GM12892 (cell line): ENCODE measurements at regions not wholly inside any gene's neighbourhood (a gene's known extent, or its start where the extent isn't known, plus 50 kb on each side); places are given as distances from the start of the nearest gene placed in this dataset.
"Not testable (repeated sequence)": the region's sequence is repeated elsewhere in the genome, so short reads cannot be mapped to it uniquely, and the experiment has no call there.

Experiments used
- DNase-seq: peaks from one replicate; pipeline ENCODE4 v3.0.0; 2011; ENCODE audit not compliant: insufficient read length
- FAIRE-seq: peaks from 2 replicates; lab custom pipeline; 2011; peaks lifted over from hg19 to GRCh38; lab: Jason Lieb, UNC
- POLR2A ChIP-seq: IDR thresholded peaks from 2 replicates; pipeline ENCODE4 v1.6.1; 2011; ENCODE audit warnings: low read depth, low read length, control low read depth
- POLR2AphosphoS5 ChIP-seq: IDR thresholded peaks from 2 replicates; pipeline ENCODE4 v1.6.1; 2011; ENCODE audit warnings: low read depth, low read length, control low read depth
- TAF1 ChIP-seq: IDR thresholded peaks from 2 replicates; pipeline ENCODE4 v1.6.1; 2011; ENCODE audit warnings: low read depth, mild to moderate bottlenecking, control low read depth, low read length, borderline replicate concordance

DNA sequence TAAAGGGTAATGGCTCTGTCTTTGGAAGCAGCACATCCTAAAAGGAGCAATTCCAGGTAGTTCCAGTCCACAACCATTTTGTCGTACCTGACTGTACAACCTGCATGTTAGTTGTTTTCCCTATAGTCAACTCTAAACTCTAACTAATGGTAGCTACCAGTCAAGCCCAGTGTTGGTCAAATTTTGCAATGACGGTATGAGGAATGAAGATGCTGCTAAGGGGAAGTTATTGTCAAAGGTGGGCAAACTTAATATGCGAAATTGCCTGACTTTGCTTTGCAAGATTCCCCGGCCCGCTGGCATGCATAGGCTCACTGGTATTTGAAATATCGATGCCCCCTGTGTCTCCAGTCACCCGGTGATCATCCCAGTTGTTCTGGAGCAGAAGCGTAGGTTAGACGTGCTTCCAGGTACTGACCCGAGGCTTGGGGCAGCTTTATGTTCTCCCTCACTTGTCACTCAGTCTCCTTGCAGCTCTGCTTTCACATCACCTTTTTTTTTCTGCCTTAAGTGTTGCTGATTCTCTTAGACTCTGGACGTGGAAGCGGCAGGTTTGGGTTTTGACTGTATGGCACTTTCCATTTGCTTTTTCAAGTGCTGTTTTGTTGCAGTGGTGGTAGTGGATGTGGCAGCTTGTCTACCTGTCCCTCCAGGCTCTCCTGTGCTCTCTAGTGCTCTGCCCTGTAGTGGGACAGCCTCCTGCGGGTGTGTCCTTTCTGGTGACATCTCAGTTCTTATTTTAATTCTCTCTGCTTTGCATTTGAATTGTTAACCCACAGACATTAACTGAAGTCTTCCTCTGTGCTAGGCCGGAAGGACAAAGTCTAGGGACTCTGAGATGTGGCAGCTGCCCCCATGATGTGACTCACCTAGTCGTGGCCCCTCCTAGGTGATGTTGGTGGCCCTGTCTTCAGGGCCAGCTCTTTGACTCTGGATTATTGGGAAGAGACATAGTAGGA lies 95.8 kb upstream of the UMPS start:
- TF ChIP-seq POLR2AphosphoS5 (no peak), POLR2A (no peak), TAF1 (no peak)
- DNase-seq (no peak), FAIRE-seq (peak; percentile 46)

DNA sequence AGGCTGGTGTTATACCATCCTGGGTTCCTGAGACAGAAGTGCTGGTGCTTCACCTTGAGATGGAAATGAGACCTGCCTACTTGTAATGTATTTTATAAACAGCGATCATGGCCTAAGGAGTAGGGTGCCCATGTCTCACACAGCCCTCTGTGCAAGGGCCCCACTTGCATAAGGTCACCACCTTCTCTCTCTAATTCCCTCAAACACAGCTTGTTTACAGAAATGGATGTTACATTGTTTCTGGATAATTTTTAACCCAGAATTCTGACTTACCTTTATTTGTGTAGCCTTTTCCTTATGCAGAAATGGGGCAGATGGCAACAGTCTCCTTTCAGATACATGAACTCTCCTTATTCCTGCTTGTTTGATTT lies 95.1 kb upstream of the UMPS start:
- TF ChIP-seq POLR2AphosphoS5 (no peak), TAF1 (no peak), POLR2A (no peak)
- no peak for FAIRE-seq
- DNase-seq: no peak

DNA sequence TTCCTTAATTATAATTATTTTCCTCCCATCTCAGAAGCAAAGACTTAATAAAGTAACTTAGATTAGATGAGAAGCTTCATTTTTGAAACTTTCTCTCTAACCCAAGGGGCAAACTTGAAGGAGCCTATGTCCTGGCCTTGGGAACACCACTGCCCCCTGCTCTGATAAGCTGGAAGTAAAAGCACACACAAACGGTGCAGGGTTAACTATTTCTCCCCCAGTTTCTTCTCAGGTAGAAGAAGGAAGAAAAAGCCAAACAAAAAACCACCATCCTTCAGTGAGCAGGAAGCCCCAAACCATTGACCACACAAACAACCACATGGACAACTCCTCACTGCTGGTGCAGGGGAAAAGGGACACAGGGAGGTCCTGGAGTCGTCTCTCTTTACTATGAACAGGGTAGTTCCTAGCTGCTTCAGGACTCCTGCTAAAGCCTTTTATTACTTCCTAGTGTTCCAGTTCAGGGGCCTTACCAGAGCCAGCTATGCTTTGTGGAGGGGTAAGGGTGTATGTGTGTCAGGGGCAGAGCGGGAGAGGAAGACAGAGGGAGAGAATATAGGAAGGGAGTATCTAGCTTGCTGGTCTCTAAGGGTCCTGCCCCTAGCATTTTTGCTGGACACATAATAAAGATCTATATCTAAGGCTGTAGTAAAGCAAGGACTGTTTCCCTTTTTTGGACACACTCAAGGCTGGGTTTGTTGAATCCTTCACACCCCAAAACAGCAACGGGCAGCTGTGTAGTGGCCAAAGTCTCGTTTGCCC lies 94.0 kb upstream of the UMPS start:
- DNase-seq (no peak), FAIRE-seq (no peak)
- no peak for TF ChIP-seq POLR2A
- no peak for TF ChIP-seq TAF1
- TF ChIP-seq POLR2AphosphoS5: no peak

DNA sequence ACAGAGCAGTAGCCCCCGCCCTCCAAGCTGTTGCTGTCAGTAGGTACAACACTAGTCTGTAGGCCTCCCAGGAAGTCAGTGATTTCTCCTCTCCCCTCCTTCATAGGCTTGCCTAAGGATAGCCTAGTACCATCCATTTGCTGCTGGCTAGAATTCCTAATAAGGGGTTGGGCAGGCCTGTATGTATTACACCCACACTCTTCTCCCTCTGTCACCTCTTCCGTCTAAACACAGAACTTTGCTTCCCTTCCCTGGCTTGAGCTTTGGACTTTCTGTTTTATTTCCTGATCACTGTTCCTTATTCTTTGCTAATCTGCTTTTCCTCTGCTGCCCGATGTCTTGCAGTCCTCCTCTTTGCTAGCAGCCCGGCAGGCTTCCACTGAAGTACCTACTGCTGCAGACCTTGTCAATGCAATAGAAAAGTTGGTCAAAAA lies 93.4 kb upstream of the UMPS start:
- FAIRE-seq: no peak
- DNase-seq: no peak
- TF ChIP-seq POLR2AphosphoS5 (no peak), POLR2A (no peak), TAF1 (no peak)

DNA sequence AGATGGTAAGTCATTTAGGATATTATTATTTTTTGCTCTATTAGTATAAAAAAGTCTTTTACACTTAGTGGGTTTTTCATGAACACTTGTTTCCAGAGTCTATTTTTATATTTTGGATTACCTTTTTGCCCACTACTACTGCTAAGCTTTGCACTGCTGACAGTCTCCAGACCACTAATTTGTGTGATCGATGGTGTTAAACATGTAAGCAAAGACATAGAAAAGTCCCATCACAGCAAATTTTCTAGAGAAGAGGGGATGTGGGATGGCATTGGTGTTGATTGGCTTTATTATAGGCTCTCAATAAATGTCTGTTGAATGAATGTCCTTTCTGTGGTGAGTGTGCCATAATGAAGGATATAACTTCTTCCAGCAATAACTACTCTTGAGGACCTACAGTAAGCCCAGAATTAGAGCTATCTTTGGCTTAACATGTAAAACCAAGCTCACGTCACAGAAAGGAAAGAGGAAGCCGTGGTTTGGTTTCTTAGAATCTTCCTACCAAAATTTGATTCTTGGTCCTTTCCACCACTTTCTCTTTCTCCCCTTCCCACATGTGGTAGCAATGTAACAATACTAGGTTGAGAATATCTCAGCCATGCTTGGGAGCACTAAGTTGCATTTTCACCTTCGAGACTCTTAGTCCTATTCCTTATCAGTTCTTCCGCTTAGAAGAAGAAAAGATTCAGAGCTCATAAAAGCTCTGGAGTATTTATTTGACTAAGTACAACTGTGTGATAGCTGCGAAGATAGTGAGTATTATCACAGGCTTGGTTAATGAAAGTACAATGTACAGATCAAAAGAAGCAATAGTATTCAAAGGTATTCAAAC lies 90.6 kb upstream of the UMPS start:
- FAIRE-seq: peak; percentile 94
- DNase-seq: no peak
- TF ChIP-seq POLR2A (no peak), POLR2AphosphoS5 (no peak), TAF1 (no peak)

DNA sequence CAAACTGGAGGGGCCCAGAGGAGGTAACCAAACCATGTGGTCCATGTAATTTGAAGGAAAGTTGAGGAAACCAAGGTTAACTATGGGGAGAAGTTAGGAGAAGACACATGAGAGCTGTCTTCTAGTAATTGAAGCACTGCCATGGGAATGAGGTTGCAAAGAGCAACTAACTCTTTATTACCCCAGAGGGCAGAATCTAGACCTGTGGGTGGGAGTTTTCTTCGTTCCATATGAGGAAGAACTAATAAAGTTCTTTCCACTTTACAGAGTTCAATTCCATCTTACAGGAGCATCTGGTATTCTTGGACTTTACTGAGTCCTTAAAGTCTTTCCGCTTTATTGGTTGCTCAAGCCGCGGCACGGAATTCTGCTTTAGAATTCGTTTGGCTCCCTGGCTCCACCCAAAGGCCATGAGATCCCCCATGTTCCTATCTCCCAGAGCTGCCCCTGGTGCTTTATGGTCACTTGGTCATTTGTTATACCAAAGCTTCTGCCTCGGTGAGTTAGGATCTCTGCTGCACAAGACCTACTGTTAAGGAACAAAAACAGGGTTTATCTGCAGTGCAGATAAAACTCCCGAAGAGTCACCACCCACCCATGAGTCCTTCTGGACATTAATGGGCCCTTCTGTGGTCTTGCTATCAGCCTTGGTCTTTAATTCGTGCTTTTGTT lies 89.5 kb upstream of the UMPS start:
- FAIRE-seq (peak; percentile 61), DNase-seq (no peak)
- no peak for TF ChIP-seq TAF1
- TF ChIP-seq POLR2A: no peak
- TF ChIP-seq POLR2AphosphoS5: no peak

DNA sequence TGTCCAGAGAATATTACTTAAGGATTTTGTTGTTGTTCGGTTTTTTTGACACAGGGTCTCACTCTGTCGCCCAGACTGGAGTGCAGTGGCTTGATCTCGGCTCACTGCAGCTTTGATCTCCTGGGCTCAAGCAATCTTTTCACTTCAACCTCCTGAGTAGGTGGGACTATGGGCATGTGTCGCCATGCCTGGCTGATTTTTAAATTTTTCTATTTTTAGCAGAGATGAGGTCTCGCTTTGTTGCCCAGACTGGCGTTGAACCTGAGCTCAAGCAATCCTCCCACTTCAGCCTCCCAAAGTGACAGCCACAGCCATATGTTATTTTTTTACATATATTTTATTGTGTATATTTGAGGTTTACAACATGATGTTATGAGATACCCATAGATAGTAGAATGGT lies 86.8 kb upstream of the UMPS start:
- DNase-seq: no peak
- FAIRE-seq: no peak
- TF ChIP-seq POLR2A: no peak
- TF ChIP-seq TAF1: no peak
- no peak for TF ChIP-seq POLR2AphosphoS5

DNA sequence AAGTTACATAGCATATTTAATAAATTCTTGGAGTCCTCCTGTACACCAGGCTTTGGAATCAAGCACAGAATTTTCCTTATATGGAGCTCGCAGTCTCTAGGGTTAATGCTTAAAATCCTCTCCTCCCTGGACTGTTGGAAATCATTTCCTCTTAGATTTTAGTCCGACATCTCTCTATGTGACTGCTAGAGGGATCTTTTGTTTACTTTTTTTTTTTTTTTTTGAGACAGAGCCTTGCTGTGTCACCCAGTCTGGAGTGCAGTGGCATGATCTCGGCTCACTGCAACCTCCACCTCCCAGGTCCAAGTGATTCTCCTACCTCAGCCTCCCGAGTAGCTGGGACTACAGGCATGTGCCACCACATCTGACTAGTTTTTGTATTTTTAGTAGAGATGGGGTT lies 84.1 kb upstream of the UMPS start:
- DNase-seq, FAIRE-seq: not testable (repeated sequence)

DNA sequence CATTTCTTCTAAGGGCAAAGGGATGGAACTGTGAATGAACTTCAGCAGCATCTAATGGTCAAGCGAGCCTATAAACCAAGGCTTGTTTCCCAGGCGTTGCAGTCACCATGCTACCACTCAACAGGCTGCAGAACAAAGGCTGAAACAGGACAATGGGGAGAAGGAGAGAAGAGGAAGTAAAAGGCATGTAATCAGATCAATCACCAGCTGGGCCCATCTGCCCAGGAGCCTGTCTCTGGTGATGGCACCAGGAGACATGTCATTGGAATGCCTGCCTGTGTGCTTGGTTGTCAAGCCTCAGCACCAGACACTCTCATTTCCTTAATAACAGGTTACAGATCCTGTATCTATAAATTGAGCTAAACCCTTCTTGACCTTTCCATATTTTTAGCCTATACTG lies 81.7 kb upstream of the UMPS start:
- TF ChIP-seq TAF1 (no peak), POLR2AphosphoS5 (no peak), POLR2A (no peak)
- no peak for DNase-seq
- FAIRE-seq: no peak

DNA sequence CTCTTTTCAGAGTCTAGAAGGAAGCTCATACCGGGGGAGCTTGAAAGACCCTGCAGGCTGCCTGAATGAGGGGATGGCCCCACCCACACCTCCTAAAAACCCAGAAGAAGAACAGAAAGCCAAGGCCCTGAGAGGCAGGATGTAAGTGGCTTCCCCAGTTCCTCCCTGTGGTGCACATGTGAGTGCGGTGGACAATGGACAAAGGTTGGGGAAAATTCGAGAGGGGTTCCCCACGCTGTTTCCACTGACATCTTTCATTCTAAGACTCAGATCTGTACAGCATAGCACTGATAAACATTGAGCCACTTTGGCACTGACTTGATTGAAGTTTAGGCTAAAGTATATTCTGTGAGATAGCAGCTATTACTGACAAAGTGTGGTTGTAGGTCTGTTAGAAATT lies 79.5 kb upstream of the UMPS start:
- TF ChIP-seq POLR2A (no peak), POLR2AphosphoS5 (peak; percentile 50; the same call in 1 of the 2 replicates), TAF1 (no peak)
- peak; percentile 96 for FAIRE-seq
- DNase-seq: peak; percentile 19

DNA sequence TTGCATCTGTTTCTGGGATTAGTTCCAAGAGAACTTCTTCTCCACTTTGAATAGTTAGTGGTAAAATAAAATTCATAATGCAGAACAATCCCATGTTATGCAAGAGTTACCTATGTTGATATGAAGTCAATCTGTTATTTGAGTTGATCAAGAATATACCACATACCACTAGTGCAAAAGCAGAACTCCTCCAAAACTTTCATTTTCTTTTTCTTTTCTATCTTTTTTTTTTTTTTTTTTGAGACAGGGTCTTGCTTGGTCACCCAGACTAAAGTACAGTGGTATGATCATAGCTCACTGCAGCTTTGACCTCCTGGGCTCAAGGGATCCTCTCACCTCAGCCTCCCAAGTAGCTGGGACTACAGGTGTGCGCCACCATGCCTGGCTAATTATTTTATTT lies 78.8 kb upstream of the UMPS start:
- FAIRE-seq: peak; percentile 69

More for the DNA sequence above, 78.8 kb upstream of the UMPS start:
- DNase-seq: not testable (repeated sequence)
